Activated CD4-positive, alpha-beta T cell treated with anti-CD3 and anti-CD28 coated beads, Interleukin-2, Interleukin-6, amounts not matched to agents 100 ng/mL and 50 ng/mL, durations not matched to agents 16 hours and 8 hours (primary cell): ENCODE measurements at regions not wholly inside any gene's neighbourhood (a gene's known extent, or its start where the extent isn't known, plus 50 kb on each side); places are given as distances from the start of the nearest gene placed in this dataset.
"Not testable (repeated sequence)": the region's sequence is repeated elsewhere in the genome, so short reads cannot be mapped to it uniquely, and the experiment has no call there.

Experiments used
- DNase-seq: peaks from one replicate; pipeline ENCODE4 v3.0.0-alpha.2; 2020

GRCh38 chr10:3882855-3883254 lies 97.8 kb upstream of the KLF6 start:
- no peak for DNase-seq

- no peak for DNase-seq
These were observed 96.6 kb upstream of the KLF6 start for GRCh38 chr10:3881622-3882021.

- DNase-seq, result no peak
These were observed 94.1 kb upstream of the KLF6 start for GRCh38 chr10:3879073-3879472.

GRCh38 chr10:3877211-3878000 lies 92.4 kb upstream of the KLF6 start:
- peak; percentile 40 for DNase-seq

- no peak for DNase-seq
These were observed 91.4 kb upstream of the KLF6 start for GRCh38 chr10:3876350-3876962.

GRCh38 chr10:3875842-3876235 lies 90.8 kb upstream of the KLF6 start:
- DNase-seq, result no peak

- peak; percentile 61 for DNase-seq
These were observed 90.2 kb upstream of the KLF6 start for GRCh38 chr10:3874990-3875841.

- DNase-seq, result not testable (repeated sequence)
These were observed 89.6 kb upstream of the KLF6 start for GRCh38 chr10:3874610-3874989.

- peak; percentile 76 for DNase-seq
These were observed 88.9 kb upstream of the KLF6 start for GRCh38 chr10:3873728-3874461.

- DNase-seq, result no peak
These were observed 87.8 kb upstream of the KLF6 start for GRCh38 chr10:3872712-3873329.

GRCh38 chr10:3871424-3871996 lies 86.5 kb upstream of the KLF6 start:
- DNase-seq, result no peak

- DNase-seq, result peak; percentile 70
These were observed 84.0 kb upstream of the KLF6 start for GRCh38 chr10:3869036-3869435.

- no peak for DNase-seq
These were observed 83.3 kb upstream of the KLF6 start for GRCh38 chr10:3868271-3868664.

- peak; percentile 62 for DNase-seq
These were observed 82.7 kb upstream of the KLF6 start for GRCh38 chr10:3867454-3868270.

- DNase-seq, result peak; percentile 66
These were observed 81.3 kb upstream of the KLF6 start for GRCh38 chr10:3866332-3866731.

- DNase-seq, result no peak
These were observed 80.6 kb upstream of the KLF6 start for GRCh38 chr10:3865565-3865964.

- no peak for DNase-seq
These were observed 76.8 kb upstream of the KLF6 start for GRCh38 chr10:3861795-3862194.

- no peak for DNase-seq
These were observed 73.2 kb upstream of the KLF6 start for GRCh38 chr10:3858051-3858845.

GRCh38 chr10:3857318-3857717 lies 72.3 kb upstream of the KLF6 start:
- DNase-seq, result no peak

GRCh38 chr10:3856593-3856992 lies 71.6 kb upstream of the KLF6 start:
- DNase-seq, result no peak
